Transverse colon (tissue), 4 donors: ENCODE measurements at regions not wholly inside any gene's neighbourhood (a gene's known extent, or its start where the extent isn't known, plus 50 kb on each side); places are given as distances from the start of the nearest gene placed in this dataset.

ENCODE experiments used
- EP300 ChIP-seq: sonication (generic); formaldehyde crosslinking; IDR thresholded peaks from one replicate; pipeline ENCODE4 v1.6.1; 2017; ENCODE audit warnings: antibody characterized with exemption, low read depth
- POLR2A ChIP-seq: fragments of 450-650 bp; IDR thresholded peaks from one replicate; pipeline ENCODE4 v1.6.1; 2016; ENCODE audit warnings: antibody characterized with exemption, mild to moderate bottlenecking, moderate library complexity
- POLR2AphosphoS5 ChIP-seq, 3 donors: sonication (generic); formaldehyde crosslinking; IDR thresholded peaks; one replicate each; pipeline ENCODE4 v1.6.1; 2016; ENCODE audit warnings: antibody characterized with exemption in 3 of 3
- TF ChIP-seq, protein P1 (sequence below), 5 experiments: fragments of 200-600 bp in 3 of 5; fragments of 450-650 bp in 2 of 5; sonication (generic) in 3 of 5; IDR thresholded peaks; 1 replicate in 2 of 5; 2 replicates in 3 of 5; pipeline ENCODE4 v1.5.1; 2016 to 2017; ENCODE audit warnings: antibody characterized with exemption in 5 of 5, inconsistent platforms in 3 of 5, mild to moderate bottlenecking in 2 of 5, moderate library complexity in 1 of 5

DNA sequence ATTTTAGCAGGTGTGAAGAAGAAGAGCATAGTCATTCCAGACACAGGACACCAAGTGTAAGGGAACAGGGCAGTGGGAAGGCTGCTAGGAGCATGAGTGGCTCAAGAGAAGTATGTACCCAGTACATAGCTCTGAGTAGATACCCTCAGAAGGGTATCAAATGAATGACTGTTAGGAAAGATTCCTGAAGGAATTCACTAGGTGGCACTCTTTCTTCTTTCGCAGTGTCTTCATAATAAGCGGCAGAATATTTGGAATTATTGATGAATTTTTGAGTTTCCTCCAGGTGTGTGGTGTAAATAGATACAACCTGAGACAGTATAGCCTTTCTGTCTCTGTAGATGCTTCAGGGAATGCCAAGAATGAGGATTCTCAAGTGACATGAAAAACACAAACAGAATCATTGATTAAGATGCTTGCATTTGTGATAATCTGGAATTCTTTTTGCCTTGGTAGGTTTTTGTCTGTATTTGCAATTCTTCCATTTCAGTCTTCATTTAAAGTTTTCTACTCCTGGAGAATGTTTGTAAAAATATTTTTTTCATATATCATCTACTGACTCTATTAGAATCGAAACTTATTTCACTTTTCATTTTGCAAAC is 264.3 kb upstream of the RIMS1 start:
- no peak for TF ChIP-seq EP300
- no peak for TF ChIP-seq POLR2A
- TF ChIP-seq, protein P1, sequence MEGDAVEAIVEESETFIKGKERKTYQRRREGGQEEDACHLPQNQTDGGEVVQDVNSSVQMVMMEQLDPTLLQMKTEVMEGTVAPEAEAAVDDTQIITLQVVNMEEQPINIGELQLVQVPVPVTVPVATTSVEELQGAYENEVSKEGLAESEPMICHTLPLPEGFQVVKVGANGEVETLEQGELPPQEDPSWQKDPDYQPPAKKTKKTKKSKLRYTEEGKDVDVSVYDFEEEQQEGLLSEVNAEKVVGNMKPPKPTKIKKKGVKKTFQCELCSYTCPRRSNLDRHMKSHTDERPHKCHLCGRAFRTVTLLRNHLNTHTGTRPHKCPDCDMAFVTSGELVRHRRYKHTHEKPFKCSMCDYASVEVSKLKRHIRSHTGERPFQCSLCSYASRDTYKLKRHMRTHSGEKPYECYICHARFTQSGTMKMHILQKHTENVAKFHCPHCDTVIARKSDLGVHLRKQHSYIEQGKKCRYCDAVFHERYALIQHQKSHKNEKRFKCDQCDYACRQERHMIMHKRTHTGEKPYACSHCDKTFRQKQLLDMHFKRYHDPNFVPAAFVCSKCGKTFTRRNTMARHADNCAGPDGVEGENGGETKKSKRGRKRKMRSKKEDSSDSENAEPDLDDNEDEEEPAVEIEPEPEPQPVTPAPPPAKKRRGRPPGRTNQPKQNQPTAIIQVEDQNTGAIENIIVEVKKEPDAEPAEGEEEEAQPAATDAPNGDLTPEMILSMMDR (IDR thresholded peaks at IDR 0.05): peak in 3 of 5 experiments; percentile 28 to 33 (median 28)
- TF ChIP-seq POLR2AphosphoS5 (IDR thresholded peaks at IDR 0.05): no peak
